GM12874 (cell line): ENCODE measurements at regions not wholly inside any gene's neighbourhood (a gene's known extent, or its start where the extent isn't known, plus 50 kb on each side); places are given as distances from the start of the nearest gene placed in this dataset.

ENCODE experiments used
- CTCF ChIP-seq: IDR thresholded peaks from 2 replicates; pipeline ENCODE4 v1.5.1; 2011; ENCODE audit warnings: low read depth, mild to moderate bottlenecking, control low read depth, low read length, moderate library complexity; ENCODE audit not compliant: insufficient read depth

GRCh38 chr1:143584508-143584907 lies 387.3 kb downstream of the FAM72C start:
- no peak for TF ChIP-seq CTCF

GRCh38 chr1:143574891-143575520 lies 396.8 kb downstream of the FAM72C start:
- TF ChIP-seq CTCF = no peak

- TF ChIP-seq CTCF = no peak
Observed at GRCh38 chr1:143553627-143554026, 418.2 kb downstream of the FAM72C start.

GRCh38 chr1:143497374-143497747 lies 474.4 kb downstream of the FAM72C start:
- no peak for TF ChIP-seq CTCF
